Loucy (cell line): ENCODE measurements at regions not wholly inside any gene's neighbourhood (a gene's known extent, or its start where the extent isn't known, plus 50 kb on each side); places are given as distances from the start of the nearest gene placed in this dataset.

Experiments
- H2AFZ ChIP-seq: fragments of 200-600 bp; sonication (generic); 2 replicates; pipeline ENCODE4 v1.6.0; 2016; ENCODE audit warnings: antibody characterized with exemption, mild to moderate bottlenecking, low read length, moderate library complexity
- H3F3A ChIP-seq: fragments of 200-600 bp; 2 replicates; pipeline ENCODE4 v1.6.0; 2016; ENCODE audit warnings: antibody characterized with exemption, low read depth, mild to moderate bottlenecking
- H3K27me3 ChIP-seq: fragments of 200-600 bp; sonication (generic); 2 replicates; pipeline ENCODE4 v1.6.1; 2014; ENCODE audit warnings: low read length, mild to moderate bottlenecking; ENCODE audit not compliant: insufficient read depth, poor library complexity, severe bottlenecking
- H3K36me3 ChIP-seq: fragments of 200-600 bp; sonication (generic); 2 replicates; pipeline ENCODE4 v1.6.1; 2016; ENCODE audit warnings: low read length; ENCODE audit not compliant: insufficient read depth
- H3K4me1 ChIP-seq: fragments of 200-600 bp; sonication (generic); 2 replicates; pipeline ENCODE4 v1.5.1; 2014; ENCODE audit warnings: low read length, mild to moderate bottlenecking; ENCODE audit not compliant: insufficient read depth, poor library complexity, severe bottlenecking
- H3K4me2 ChIP-seq: fragments of 200-600 bp; sonication (generic); 2 replicates; pipeline ENCODE4 v1.6.0; 2014; ENCODE audit warnings: antibody characterized with exemption, low read length, low read depth, mild to moderate bottlenecking; ENCODE audit not compliant: poor library complexity, severe bottlenecking
- H3K4me3 ChIP-seq: fragments of 200-600 bp; sonication (generic); 2 replicates; pipeline ENCODE4 v1.5.1; 2014; ENCODE audit warnings: low read length, mild to moderate bottlenecking, mixed read lengths; ENCODE audit not compliant: poor library complexity, severe bottlenecking
- H3K79me2 ChIP-seq: fragments of 200-600 bp; sonication (generic); 2 replicates; pipeline ENCODE4 v1.6.1; 2014; ENCODE audit warnings: low read length; ENCODE audit not compliant: insufficient read depth
- H3K9ac ChIP-seq: fragments of 200-600 bp; sonication (generic); 2 replicates; pipeline ENCODE4 v1.6.0; 2014; ENCODE audit warnings: mild to moderate bottlenecking, low read depth, low read length, moderate library complexity; ENCODE audit not compliant: poor library complexity, severe bottlenecking
- H3K9me2 ChIP-seq: fragments of 200-600 bp; sonication (generic); replicated peaks from 2 replicates; pipeline ENCODE4 v1.6.1; 2016; ENCODE audit warnings: low read depth, low read length, mixed read lengths
- H3K9me3 ChIP-seq: fragments of 200-600 bp; sonication (generic); 2 replicates; pipeline ENCODE4 v1.6.1; 2014; ENCODE audit warnings: mild to moderate bottlenecking, antibody characterized with exemption, low read length, low read depth; ENCODE audit not compliant: insufficient read depth
- H4K20me1 ChIP-seq: fragments of 200-600 bp; sonication (generic); 2 replicates; pipeline ENCODE4 v1.6.0; 2014; ENCODE audit warnings: antibody characterized with exemption, low read length, mild to moderate bottlenecking; ENCODE audit not compliant: insufficient read depth, poor library complexity, severe bottlenecking
- CTCF ChIP-seq: fragments of 200-600 bp; sonication (generic); conservative IDR thresholded peaks from 2 replicates; pipeline ENCODE4 v1.5.1; 2014; ENCODE audit warnings: mild to moderate bottlenecking, antibody characterized with exemption, low read length
- EZH2phosphoT487 ChIP-seq: fragments of 200-600 bp; IDR thresholded peaks from 2 replicates; pipeline ENCODE4 v1.6.1; 2018; ENCODE audit warnings: antibody characterized with exemption, mild to moderate bottlenecking, moderate library complexity, borderline replicate concordance

- Histone ChIP-seq H2AFZ (no peak overlapping the region), H3K9ac (no peak overlapping the region), H3K4me1 (peaks cover 25% of the 10 kb centered on the region), H3K4me3 (no peak overlapping the region), H3K9me2 (no peaks in the 10 kb centered on the region), H3F3A (no peaks in the 10 kb centered on the region), H3K36me3 (no peaks in the 10 kb centered on the region), H3K27me3 (no peaks in the 10 kb centered on the region), H3K79me2 (no peaks in the 10 kb centered on the region), H3K4me2 (no peak overlapping the region), H3K9me3 (peaks cover 4% of the 10 kb centered on the region; the same call in 1 of the 2 replicates), H4K20me1 (no peaks in the 10 kb centered on the region)
- TF ChIP-seq CTCF, result no peak
- TF ChIP-seq EZH2phosphoT487, result no peak
Observed at GRCh38 chr6:86128130-86128814, 485.6 kb upstream of the SYNCRIP start.

- Histone ChIP-seq H3K9me2 (no peaks in the 10 kb centered on the region), H2AFZ (no peak overlapping the region), H3K27me3 (no peaks in the 10 kb centered on the region), H3F3A (no peaks in the 10 kb centered on the region), H4K20me1 (no peaks in the 10 kb centered on the region), H3K9me3 (no peaks in the 10 kb centered on the region), H3K4me2 (no peak overlapping the region), H3K79me2 (no peaks in the 10 kb centered on the region), H3K4me3 (no peak overlapping the region), H3K36me3 (no peaks in the 10 kb centered on the region), H3K4me1 (no peaks in the 10 kb centered on the region), H3K9ac (no peak overlapping the region)
- no peak for TF ChIP-seq EZH2phosphoT487
- TF ChIP-seq CTCF, result no peak
Observed at GRCh38 chr6:86122086-86122485, 479.4 kb upstream of the SYNCRIP start.

DNA sequence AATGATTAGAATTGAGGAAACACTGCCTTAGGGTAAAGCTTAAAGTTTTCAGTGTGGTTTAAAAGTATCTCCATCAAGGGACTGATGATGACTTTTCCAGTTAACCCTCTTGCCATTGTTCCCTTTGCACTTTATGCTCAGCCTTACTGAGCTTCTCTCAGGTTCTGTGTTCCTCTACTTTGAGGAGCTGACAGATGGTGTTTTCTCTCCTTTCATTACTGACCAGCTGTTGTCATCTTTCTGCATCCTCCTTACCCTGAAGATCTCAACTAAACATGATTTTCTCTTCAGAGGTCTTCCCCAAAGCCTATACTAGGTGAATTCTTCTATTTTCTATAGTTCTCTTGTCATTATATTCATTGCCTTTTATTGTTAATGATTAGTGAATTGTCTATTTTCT is 475.6 kb upstream of the SYNCRIP start:
- H3K9me2 ChIP-seq, result no peaks in the 10 kb centered on the region
- no peaks in the 10 kb centered on the region for H3K27me3 ChIP-seq
- no peak overlapping the region for H3K4me3 ChIP-seq
- H3K4me1 ChIP-seq, result peaks cover 6% of the 10 kb centered on the region
- H3K36me3 ChIP-seq, result no peaks in the 10 kb centered on the region
- H4K20me1 ChIP-seq, result no peaks in the 10 kb centered on the region
- H3F3A ChIP-seq, result no peaks in the 10 kb centered on the region
- no peaks in the 10 kb centered on the region for H3K79me2 ChIP-seq
- no peak overlapping the region for H3K9ac ChIP-seq
- no peaks in the 10 kb centered on the region for H3K9me3 ChIP-seq
- peak overlapping the region; percentile 7; the same call in 1 of the 2 replicates for H2AFZ ChIP-seq
- H3K4me2 ChIP-seq, result no peak overlapping the region
- no peak for TF ChIP-seq EZH2phosphoT487
- no peak for TF ChIP-seq CTCF
